CD1c-positive myeloid dendritic cell (primary cell): ENCODE measurements at regions not wholly inside any gene's neighbourhood (a gene's known extent, or its start where the extent isn't known, plus 50 kb on each side); places are given as distances from the start of the nearest gene placed in this dataset.
"Not testable (repeated sequence)": the region's sequence is repeated elsewhere in the genome, so short reads cannot be mapped to it uniquely, and the experiment has no call there.

ENCODE experiments used
- DNase-seq: peaks from one replicate; pipeline ENCODE4 v3.0.0-alpha.2; 2016; ENCODE audit errors: extremely low spot score

- DNase-seq: no peak
These were observed 111.1 kb upstream of the VGLL3 start for GRCh38 chr3:87101861-87102625.

- DNase-seq: not testable (repeated sequence)
These were observed 106.8 kb upstream of the VGLL3 start for GRCh38 chr3:87097733-87098132.

GRCh38 chr3:87090631-87091030 lies 99.7 kb upstream of the VGLL3 start:
- no peak for DNase-seq

GRCh38 chr3:87088993-87089841 lies 98.3 kb upstream of the VGLL3 start:
- peak; percentile 52 for DNase-seq

GRCh38 chr3:87088430-87088992 lies 97.6 kb upstream of the VGLL3 start:
- no peak for DNase-seq

- DNase-seq: no peak
These were observed 93.9 kb upstream of the VGLL3 start for GRCh38 chr3:87084868-87085267.

GRCh38 chr3:87082796-87083440 lies 92.0 kb upstream of the VGLL3 start:
- peak; percentile 30 for DNase-seq

GRCh38 chr3:87077355-87077754 lies 86.4 kb upstream of the VGLL3 start:
- DNase-seq: no peak

GRCh38 chr3:87076946-87077345 lies 86.0 kb upstream of the VGLL3 start:
- DNase-seq: no peak

- DNase-seq: no peak
These were observed 82.7 kb upstream of the VGLL3 start for GRCh38 chr3:87073496-87074145.

- no peak for DNase-seq
These were observed 81.5 kb upstream of the VGLL3 start for GRCh38 chr3:87072446-87072845.

GRCh38 chr3:87069971-87070370 lies 79.0 kb upstream of the VGLL3 start:
- no peak for DNase-seq

- DNase-seq: no peak
These were observed 78.1 kb upstream of the VGLL3 start for GRCh38 chr3:87069021-87069420.

- DNase-seq: no peak
These were observed 71.7 kb upstream of the VGLL3 start for GRCh38 chr3:87062685-87063084.

- no peak for DNase-seq
These were observed 66.5 kb upstream of the VGLL3 start for GRCh38 chr3:87057474-87057873.

- DNase-seq: peak; percentile 5
These were observed 62.6 kb upstream of the VGLL3 start for GRCh38 chr3:87053553-87053952.

GRCh38 chr3:87052499-87053260 lies 61.7 kb upstream of the VGLL3 start:
- DNase-seq: no peak

- DNase-seq: no peak
These were observed 56.9 kb upstream of the VGLL3 start for GRCh38 chr3:87047852-87048251.

- no peak for DNase-seq
These were observed 55.3 kb upstream of the VGLL3 start for GRCh38 chr3:87046241-87046640.

GRCh38 chr3:87045473-87045872 lies 54.5 kb upstream of the VGLL3 start:
- no peak for DNase-seq

- DNase-seq: no peak
These were observed 53.9 kb upstream of the VGLL3 start for GRCh38 chr3:87044846-87045245.
